Right lobe of liver (tissue), 4 donors: ENCODE measurements at regions not wholly inside any gene's neighbourhood (a gene's known extent, or its start where the extent isn't known, plus 50 kb on each side); places are given as distances from the start of the nearest gene placed in this dataset.

Experiments used
- CTCF ChIP-seq, 4 donors: fragments of 200-600 bp in 3 of 4; fragments of 450-650 bp in 1 of 4; IDR thresholded peaks; one replicate each; pipeline versions ENCODE4 v1.5.1 to v1.8.0; 2016 to 2022; ENCODE audit warnings: antibody characterized with exemption in 4 of 4, mild to moderate bottlenecking in 2 of 4
- POLR2A ChIP-seq: fragments of 450-650 bp; IDR thresholded peaks from one replicate; pipeline ENCODE4 v1.6.1; 2017; ENCODE audit warnings: antibody characterized with exemption, mild to moderate bottlenecking
- donor health status: DM: no; HTN: no; CAD: no.
- donor health status: DM: no; HTN: no; CAD: no.
- donor health status: DM: no; HTN: yes; CAD: no.

- TF ChIP-seq CTCF (IDR thresholded peaks at IDR 0.05) (no peak), POLR2A (no peak)
Measured at GRCh38 chr9:26502311-26502710, 390.3 kb downstream of the CAAP1 start.
